HL-60 (cell line): ENCODE measurements at regions not wholly inside any gene's neighbourhood (a gene's known extent, or its start where the extent isn't known, plus 50 kb on each side); places are given as distances from the start of the nearest gene placed in this dataset.

ENCODE experiments used
- DNase-seq, 2 experiments: peaks; one replicate each; pipeline ENCODE4 v3.0.0-alpha.2; 2010 to 2020; ENCODE audit warnings: low read depth in 1 of 2, low spot score in 1 of 2
- H3K27ac ChIP-seq: fragments of 250-450 bp; sonication (Bioruptor Pico); replicated peaks from 2 replicates; pipeline ENCODE4 v1.5.1; 2020; ENCODE audit warnings: mild to moderate bottlenecking, moderate library complexity
- H3K27me3 ChIP-seq: fragments of 250-450 bp; sonication (Bioruptor Pico); 2 replicates; pipeline ENCODE4 v1.5.1; 2021; ENCODE audit warnings: mild to moderate bottlenecking, moderate library complexity; ENCODE audit not compliant: insufficient read depth, poor library complexity, severe bottlenecking
- H3K4me3 ChIP-seq: replicated peaks from 2 replicates; pipeline ENCODE4 v1.5.1; 2011; ENCODE audit warnings: mild to moderate bottlenecking, control low read depth, low read length; ENCODE audit not compliant: insufficient read depth
- CTCF ChIP-seq: IDR thresholded peaks from one replicate; pipeline ENCODE4 v1.5.1; 2011; ENCODE audit warnings: low read length, control low read depth, inconsistent platforms; ENCODE audit not compliant: insufficient read depth
- GABPA ChIP-seq: IDR thresholded peaks from 2 replicates; pipeline ENCODE4 v1.6.1; 2012; ENCODE audit warnings: low read depth
- POLR2AphosphoS5 ChIP-seq: IDR thresholded peaks from 2 replicates; pipeline ENCODE4 v1.6.1; 2012; ENCODE audit warnings: low read depth
- REST ChIP-seq: IDR thresholded peaks from 2 replicates; pipeline ENCODE4 v1.6.1; 2012; ENCODE audit warnings: low read depth; ENCODE audit not compliant: insufficient replicate concordance
- SPI1 ChIP-seq: IDR thresholded peaks from 2 replicates; pipeline ENCODE4 v1.6.1; 2012; ENCODE audit warnings: low read depth, mild to moderate bottlenecking, borderline replicate concordance

GRCh38 chr2:83015900-83016299, 1443.2 kb downstream of the SUCLG1 start:
- Histone ChIP-seq H3K27ac (no peak overlapping the region), H3K4me3 (no peak overlapping the region), H3K27me3 (no peaks in the 10 kb centered on the region)
- no peak for DNase-seq
- no peak for TF ChIP-seq GABPA
- TF ChIP-seq REST = no peak
- no peak for TF ChIP-seq CTCF
- no peak for TF ChIP-seq SPI1
- no peak for TF ChIP-seq POLR2AphosphoS5

GRCh38 chr2:83015035-83015715, 1443.9 kb downstream of the SUCLG1 start:
- H3K4me3 ChIP-seq = no peak overlapping the region
- TF ChIP-seq CTCF (no peak), SPI1 (no peak), GABPA (no peak), POLR2AphosphoS5 (no peak), REST (no peak)
- no peak for DNase-seq
- no peak overlapping the region for H3K27ac ChIP-seq
- H3K27me3 ChIP-seq = no peaks in the 10 kb centered on the region

GRCh38 chr2:83014462-83014861, 1444.6 kb downstream of the SUCLG1 start:
- TF ChIP-seq POLR2AphosphoS5 (no peak), CTCF (no peak), REST (no peak), GABPA (no peak), SPI1 (no peak)
- Histone ChIP-seq H3K27ac (no peak overlapping the region), H3K27me3 (no peaks in the 10 kb centered on the region), H3K4me3 (no peak overlapping the region)
- no peak for DNase-seq
